GM21390 (cell line): ENCODE measurements at regions not wholly inside any gene's neighbourhood (a gene's known extent, or its start where the extent isn't known, plus 50 kb on each side); places are given as distances from the start of the nearest gene placed in this dataset.
"Not testable (repeated sequence)": the region's sequence is repeated elsewhere in the genome, so short reads cannot be mapped to it uniquely, and the experiment has no call there.

Experiments used
- ATAC-seq: cut with Tn5 transposase; IDR thresholded peaks from one replicate; pipeline ENCODE4 v1.9.1; 2021; ENCODE audit not compliant: unreplicated experiment

DNA sequence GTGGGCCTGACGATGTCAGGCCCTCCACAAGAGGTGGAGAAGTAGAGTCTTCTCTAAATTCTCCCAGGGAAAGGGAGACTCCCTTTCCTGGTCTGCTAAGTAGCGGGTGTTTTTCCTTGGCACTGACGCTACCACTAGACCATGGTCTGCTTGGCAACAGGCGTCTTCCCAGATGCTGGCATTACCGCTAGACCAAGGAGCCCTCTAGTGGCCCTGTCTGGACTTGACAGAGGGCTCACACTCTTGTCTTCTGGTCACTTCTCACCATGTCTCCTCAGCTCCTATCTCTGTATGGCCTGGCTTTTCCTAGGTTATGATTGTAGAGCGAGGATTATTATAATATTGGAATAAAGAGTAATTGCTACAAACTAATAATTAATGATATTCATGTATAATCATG lies 51.1 kb upstream of the RASSF6 start:
- ATAC-seq: not testable (repeated sequence)

GRCh38 chr4:73673286-73673685 lies 53.0 kb upstream of the RASSF6 start:
- ATAC-seq: no peak

GRCh38 chr4:73674451-73674919 lies 54.2 kb upstream of the RASSF6 start:
- ATAC-seq: no peak

DNA sequence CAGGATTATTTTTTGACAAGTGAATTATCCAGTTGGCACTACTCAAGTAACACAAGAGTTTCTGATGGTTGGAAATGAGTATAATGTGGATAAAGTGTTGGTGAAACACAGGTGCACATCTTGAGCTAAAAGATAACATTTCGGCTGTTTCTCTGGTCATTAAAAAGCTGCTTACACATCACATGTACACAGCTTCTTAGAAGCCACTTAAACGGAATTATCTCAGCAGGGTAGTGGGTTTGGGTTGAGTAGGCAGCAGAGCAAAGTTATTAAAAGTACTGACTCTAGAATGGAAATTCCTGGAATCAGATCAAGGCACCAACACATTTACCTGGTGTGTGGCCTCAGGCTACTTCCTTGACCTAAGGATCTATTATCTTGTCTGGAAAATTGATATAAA lies 55.4 kb upstream of the RASSF6 start:
- no peak for ATAC-seq

- no peak for ATAC-seq
These were observed 55.9 kb upstream of the RASSF6 start for GRCh38 chr4:73676136-73676535.

GRCh38 chr4:73676861-73677323 lies 56.7 kb upstream of the RASSF6 start:
- peak; percentile 82 for ATAC-seq

DNA sequence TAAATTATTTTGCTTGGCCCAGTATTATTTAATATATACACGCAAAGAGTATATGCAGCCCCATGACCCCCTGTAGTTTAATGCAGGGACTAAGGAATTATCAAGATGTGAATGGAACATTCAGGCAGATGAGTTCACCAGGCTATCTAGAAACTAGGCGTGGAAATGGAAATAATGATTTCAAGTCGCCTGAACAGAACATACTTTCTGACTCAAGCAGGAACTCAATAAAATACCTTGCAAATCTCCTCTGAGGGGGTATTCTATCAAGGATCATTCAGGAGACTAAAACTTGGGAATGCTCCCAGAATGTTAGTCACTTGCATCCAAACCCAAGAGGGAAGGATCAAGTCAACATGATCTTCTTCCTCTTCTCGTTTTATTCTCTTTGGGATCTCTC lies 59.6 kb upstream of the RASSF6 start:
- no peak for ATAC-seq

DNA sequence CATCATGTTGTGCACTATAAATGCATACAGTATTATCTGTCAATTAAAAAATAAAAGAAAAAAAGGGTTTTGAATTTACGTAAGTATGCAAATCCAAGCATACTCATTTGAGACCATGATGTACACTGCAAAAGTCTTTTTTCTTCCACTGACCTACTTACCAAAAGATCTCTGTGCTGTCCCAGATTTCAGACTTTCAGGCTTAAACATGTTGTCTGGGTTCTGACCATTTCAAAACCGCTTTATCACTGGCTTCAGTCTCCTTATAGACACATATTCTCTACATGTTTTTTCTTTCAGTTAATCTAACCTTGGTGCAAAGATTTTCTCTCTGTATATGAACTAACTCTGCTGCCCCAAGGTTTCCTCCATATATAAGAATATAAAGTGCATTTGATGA lies 58.6 kb upstream of the CXCL8 start:
- no peak for ATAC-seq

DNA sequence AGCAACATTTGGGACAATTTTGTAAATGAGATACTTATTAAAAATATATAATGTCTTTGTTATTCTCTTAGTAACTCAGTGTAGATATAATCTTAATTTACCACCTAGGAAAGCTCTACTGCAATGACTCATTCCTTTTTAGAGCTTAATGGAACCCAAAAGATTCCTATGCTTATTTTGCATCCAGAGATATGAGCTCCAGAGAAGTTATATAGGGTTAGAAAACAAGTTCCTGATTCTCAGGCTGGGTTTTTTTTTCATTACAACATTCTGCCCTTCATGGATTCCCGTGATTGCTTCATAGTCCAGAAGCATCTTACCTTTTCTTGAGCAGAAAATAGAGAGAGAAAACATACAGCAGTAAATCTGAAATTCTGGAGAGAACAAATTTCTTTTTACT lies 57.9 kb upstream of the CXCL8 start:
- no peak for ATAC-seq

GRCh38 chr4:73683033-73683432 lies 57.3 kb upstream of the CXCL8 start:
- ATAC-seq: no peak

DNA sequence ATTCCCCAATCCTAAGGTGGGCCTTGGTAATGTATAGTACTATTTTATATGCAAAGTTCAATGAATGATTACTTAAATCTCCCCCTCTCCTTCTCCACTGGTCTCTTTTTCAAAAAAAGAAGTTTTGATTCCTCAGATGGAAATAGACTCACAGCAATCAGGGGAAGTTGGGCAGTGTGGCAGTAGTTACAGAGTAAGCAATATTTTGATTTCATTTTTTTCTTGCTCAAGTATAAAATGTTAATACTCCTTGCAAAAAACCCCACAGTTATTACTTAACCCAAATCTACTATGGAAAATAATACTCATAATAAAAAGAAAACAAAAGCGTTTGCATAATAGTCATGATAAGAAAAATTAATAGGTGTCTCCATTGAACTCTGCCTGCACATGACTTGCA lies 56.9 kb upstream of the CXCL8 start:
- no peak for ATAC-seq

- no peak for ATAC-seq
These were observed 56.3 kb upstream of the CXCL8 start for GRCh38 chr4:73684097-73684496.

GRCh38 chr4:73685052-73685451 lies 55.3 kb upstream of the CXCL8 start:
- ATAC-seq: no peak

DNA sequence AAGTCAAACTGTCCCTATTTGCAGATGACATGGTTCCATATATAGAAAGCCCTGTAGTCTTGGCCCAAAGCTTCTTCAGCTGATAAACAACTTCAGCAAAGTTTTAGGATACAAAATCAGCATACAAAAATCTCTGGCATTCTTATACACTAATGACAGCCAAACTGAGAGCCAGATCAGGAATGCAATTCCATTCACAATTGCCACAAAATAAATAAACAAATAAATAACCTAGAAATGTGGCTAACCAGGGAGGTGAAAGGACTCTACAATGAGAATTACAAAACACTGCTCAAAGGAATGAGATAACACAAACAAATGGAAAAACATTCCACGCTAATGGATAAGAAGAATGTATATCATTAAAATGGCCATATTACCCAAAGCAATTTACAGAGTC lies 52.9 kb upstream of the CXCL8 start:
- no peak for ATAC-seq

- no peak for ATAC-seq
These were observed 50.2 kb upstream of the CXCL8 start for GRCh38 chr4:73690051-73690738.
